ENCODE measurements at regions not wholly inside any gene's neighbourhood (a gene's known extent, or its start where the extent isn't known, plus 50 kb on each side); places are given as distances from the start of the nearest gene placed in this dataset.

DNA sequence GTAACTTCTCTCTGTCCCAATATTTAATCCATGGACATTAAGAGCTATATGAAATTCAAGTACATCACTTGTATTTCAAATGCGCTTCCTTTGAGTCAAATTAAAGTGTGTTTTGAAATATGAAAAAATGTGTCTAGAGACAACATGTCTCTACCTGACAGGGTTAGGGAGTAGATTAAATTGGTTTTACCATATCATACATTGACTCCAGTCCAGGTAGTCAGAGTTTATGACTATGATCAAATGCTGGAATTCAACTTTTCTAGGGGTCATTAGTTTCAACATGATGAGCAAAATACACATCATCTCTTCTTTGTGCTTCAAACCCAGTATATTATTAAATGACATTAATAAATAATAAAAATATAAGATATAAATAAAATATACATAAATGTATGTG is 259.2 kb downstream of the CDH10 start:
- no peak for DNase-seq (ENCODE audit: low read depth)
- TF ChIP-seq, protein P1, sequence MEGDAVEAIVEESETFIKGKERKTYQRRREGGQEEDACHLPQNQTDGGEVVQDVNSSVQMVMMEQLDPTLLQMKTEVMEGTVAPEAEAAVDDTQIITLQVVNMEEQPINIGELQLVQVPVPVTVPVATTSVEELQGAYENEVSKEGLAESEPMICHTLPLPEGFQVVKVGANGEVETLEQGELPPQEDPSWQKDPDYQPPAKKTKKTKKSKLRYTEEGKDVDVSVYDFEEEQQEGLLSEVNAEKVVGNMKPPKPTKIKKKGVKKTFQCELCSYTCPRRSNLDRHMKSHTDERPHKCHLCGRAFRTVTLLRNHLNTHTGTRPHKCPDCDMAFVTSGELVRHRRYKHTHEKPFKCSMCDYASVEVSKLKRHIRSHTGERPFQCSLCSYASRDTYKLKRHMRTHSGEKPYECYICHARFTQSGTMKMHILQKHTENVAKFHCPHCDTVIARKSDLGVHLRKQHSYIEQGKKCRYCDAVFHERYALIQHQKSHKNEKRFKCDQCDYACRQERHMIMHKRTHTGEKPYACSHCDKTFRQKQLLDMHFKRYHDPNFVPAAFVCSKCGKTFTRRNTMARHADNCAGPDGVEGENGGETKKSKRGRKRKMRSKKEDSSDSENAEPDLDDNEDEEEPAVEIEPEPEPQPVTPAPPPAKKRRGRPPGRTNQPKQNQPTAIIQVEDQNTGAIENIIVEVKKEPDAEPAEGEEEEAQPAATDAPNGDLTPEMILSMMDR (conservative IDR thresholded peaks at IDR 0.05; ENCODE audit: low read depth, low read length) = no peak

GRCh38 chr5:24388448-24388847 is 256.3 kb downstream of the CDH10 start:
- TF ChIP-seq, protein P1 (conservative IDR thresholded peaks at IDR 0.05; ENCODE audit: low read depth, low read length) = no peak

More for the DNA sequence above, 259.2 kb downstream of the CDH10 start:
- no peak overlapping the region for H3K4me3 ChIP-seq (ENCODE audit: low read depth, low read length)

GRCh38 chr5:24389968-24390367 is 254.8 kb downstream of the CDH10 start:
- H3K4me3 ChIP-seq (ENCODE audit: low read depth, low read length) = no peak overlapping the region
- TF ChIP-seq, protein P1 (conservative IDR thresholded peaks at IDR 0.05; ENCODE audit: low read depth, low read length) = no peak

More at GRCh38 chr5:24388448-24388847, 256.3 kb downstream of the CDH10 start:
- no peak for DNase-seq (ENCODE audit: low read depth)
- H3K4me3 ChIP-seq (ENCODE audit: low read depth, low read length) = no peak overlapping the region

GRCh38 chr5:24391816-24392215 is 253.0 kb downstream of the CDH10 start:
- TF ChIP-seq, protein P1 (conservative IDR thresholded peaks at IDR 0.05; ENCODE audit: low read depth, low read length) = no peak
- no peak for DNase-seq (ENCODE audit: low read depth)
- no peak overlapping the region for H3K4me3 ChIP-seq (ENCODE audit: low read depth, low read length)

More at GRCh38 chr5:24389968-24390367, 254.8 kb downstream of the CDH10 start:
- DNase-seq (ENCODE audit: low read depth) = no peak

DNA sequence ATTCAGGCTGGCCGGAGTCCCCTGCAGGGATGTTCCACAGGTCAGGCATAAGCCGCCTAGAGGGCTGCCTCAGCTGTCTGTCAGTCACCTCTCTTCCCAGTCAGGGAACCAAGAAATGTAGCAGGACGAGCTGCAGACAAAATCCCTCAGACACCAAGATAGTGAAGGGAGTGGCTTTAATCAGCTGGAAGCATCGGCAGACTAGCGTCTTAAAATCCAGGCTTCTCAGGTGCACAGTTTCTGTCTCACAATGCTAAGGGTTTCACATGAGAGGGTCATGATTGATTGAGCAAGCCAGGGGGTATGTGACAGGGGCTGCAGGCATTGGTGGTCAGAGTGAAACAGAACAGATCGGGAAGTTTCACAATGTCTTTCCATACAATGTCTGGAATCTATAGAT is 247.2 kb downstream of the CDH10 start:
- TF ChIP-seq, protein P1 (conservative IDR thresholded peaks at IDR 0.05; ENCODE audit: low read depth, low read length) = no peak
- no peak overlapping the region for H3K4me3 ChIP-seq (ENCODE audit: low read depth, low read length)
- no peak for DNase-seq (ENCODE audit: low read depth)

- TF ChIP-seq, protein P1 (conservative IDR thresholded peaks at IDR 0.05; ENCODE audit: low read depth, low read length) = no peak
- no peak overlapping the region for H3K4me3 ChIP-seq (ENCODE audit: low read depth, low read length)
- peak; percentile 50 for DNase-seq (ENCODE audit: low read depth)
These were observed 243.0 kb downstream of the CDH10 start for GRCh38 chr5:24401773-24402172.

DNA sequence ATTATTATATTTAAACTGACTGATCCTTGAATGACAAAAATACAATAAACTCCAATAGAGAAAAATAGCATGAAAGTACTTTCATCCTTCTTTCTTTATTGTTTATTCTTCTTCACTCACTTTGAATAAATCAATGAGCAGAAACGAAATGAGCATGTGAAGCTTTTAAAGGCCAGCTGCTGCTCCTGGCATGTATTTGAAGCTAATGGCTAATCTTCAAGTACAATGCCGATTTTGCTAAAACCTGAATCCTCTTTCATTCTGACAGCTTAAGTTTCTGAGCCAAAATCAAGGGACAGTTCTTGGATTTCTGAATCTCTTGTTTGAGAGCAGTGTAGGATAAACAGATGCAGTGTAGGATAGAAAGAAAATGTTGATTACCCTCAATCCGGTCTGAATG is 237.3 kb downstream of the CDH10 start:
- DNase-seq (ENCODE audit: low read depth) = no peak
- TF ChIP-seq, protein P1 (conservative IDR thresholded peaks at IDR 0.05; ENCODE audit: low read depth, low read length) = no peak
- H3K4me3 ChIP-seq (ENCODE audit: low read depth, low read length) = no peak overlapping the region

Data from choroid plexus epithelial cell (primary cell).